GM23338 (cell line): ENCODE measurements at regions not wholly inside any gene's neighbourhood (a gene's known extent, or its start where the extent isn't known, plus 50 kb on each side); places are given as distances from the start of the nearest gene placed in this dataset.

Experiments
- ATAC-seq: fragments of 200-7000 bp; cut with Tn5 transposase; 3 replicates; pipeline ENCODE4 v1.9.1; 2020
- DNase-seq: peaks from one replicate; pipeline ENCODE4 v3.0.0-alpha.2; 2015; ENCODE audit warnings: low spot score
- H2AFZ ChIP-seq: fragments of 200-600 bp; sonication (generic); 2 replicates; pipeline ENCODE4 v1.8.0; 2016; ENCODE audit warnings: antibody characterized with exemption, mild to moderate bottlenecking, moderate library complexity
- H3F3A ChIP-seq: fragments of 200-600 bp; sonication (generic); replicated peaks from 2 replicates; pipeline ENCODE4 v1.8.0; 2017; ENCODE audit warnings: antibody characterized with exemption, mixed run types, low read depth
- H3K27ac ChIP-seq: fragments of 200-600 bp; sonication (generic); 2 replicates; pipeline ENCODE4 v1.6.1; 2016; ENCODE audit warnings: low read depth
- H3K27me3 ChIP-seq: fragments of 200-600 bp; sonication (generic); 2 replicates; pipeline ENCODE4 v1.8.0; 2016; ENCODE audit warnings: mild to moderate bottlenecking, mixed run types, moderate library complexity; ENCODE audit not compliant: insufficient read depth
- H3K36me3 ChIP-seq: fragments of 200-600 bp; sonication (generic); 2 replicates; pipeline ENCODE4 v1.8.0; 2016; ENCODE audit warnings: mild to moderate bottlenecking; ENCODE audit not compliant: insufficient read depth
- H3K4me1 ChIP-seq: fragments of 200-600 bp; sonication (generic); 2 replicates; pipeline ENCODE4 v1.8.0; 2016; ENCODE audit warnings: mild to moderate bottlenecking, moderate library complexity; ENCODE audit not compliant: insufficient read depth
- H3K4me2 ChIP-seq: fragments of 200-600 bp; sonication (generic); 2 replicates; pipeline ENCODE4 v1.7.1; 2017; ENCODE audit warnings: mixed run types
- H3K4me3 ChIP-seq: fragments of 200-600 bp; sonication (generic); 2 replicates; pipeline ENCODE4 v1.6.1; 2016; ENCODE audit warnings: mixed run types
- H3K79me2 ChIP-seq: fragments of 200-600 bp; sonication (generic); replicated peaks from 2 replicates; pipeline ENCODE4 v1.8.0; 2017; ENCODE audit warnings: mild to moderate bottlenecking; ENCODE audit not compliant: insufficient read depth
- H3K9me2 ChIP-seq: fragments of 200-600 bp; sonication (generic); 2 replicates; pipeline ENCODE4 v1.8.0; 2017; ENCODE audit not compliant: insufficient read depth
- H4K20me1 ChIP-seq: fragments of 200-600 bp; sonication (generic); replicated peaks from 2 replicates; pipeline ENCODE4 v1.8.0; 2017; ENCODE audit warnings: mild to moderate bottlenecking; ENCODE audit not compliant: insufficient read depth
- H3K27ac Mint-ChIP-seq: 2 replicates; pipeline ENCODE4 v1.8.0; 2020; ENCODE audit warnings: inconsistent platforms, mild to moderate bottlenecking, moderate library complexity, mixed read lengths
- H3K27me3 Mint-ChIP-seq: 3 replicates; pipeline ENCODE4 v1.8.0; 2022; ENCODE audit warnings: low read depth, mild to moderate bottlenecking, moderate library complexity, mixed read lengths, inconsistent platforms; ENCODE audit not compliant: insufficient read depth, poor library complexity
- H3K36me3 Mint-ChIP-seq: 3 replicates; pipeline ENCODE4 v1.8.0; 2021; ENCODE audit warnings: low read depth, mild to moderate bottlenecking, inconsistent platforms, moderate library complexity, mixed read lengths
- H3K4me1 Mint-ChIP-seq: 3 replicates; pipeline ENCODE4 v1.8.0; 2020; ENCODE audit warnings: mild to moderate bottlenecking, inconsistent platforms, mixed read lengths
- H3K4me3 Mint-ChIP-seq: 3 replicates; pipeline ENCODE4 v1.8.0; 2021; ENCODE audit warnings: moderate library complexity, mild to moderate bottlenecking, inconsistent platforms, mixed read lengths
- H3K9me3 Mint-ChIP-seq: 3 replicates; pipeline ENCODE4 v1.8.0; 2020; ENCODE audit warnings: moderate library complexity, mild to moderate bottlenecking, inconsistent platforms, mixed read lengths
- CREB1 ChIP-seq: fragments of 250-450 bp; sonication (Bioruptor Pico); IDR thresholded peaks from 2 replicates; pipeline ENCODE4 v1.5.0; 2020; ENCODE audit warnings: low read depth, mild to moderate bottlenecking, moderate library complexity
- EZH2 ChIP-seq: fragments of 200-600 bp; sonication (generic); IDR thresholded peaks from one replicate; pipeline ENCODE4 v1.8.0; 2017; ENCODE audit warnings: antibody characterized with exemption, mild to moderate bottlenecking, low read depth; ENCODE audit not compliant: unreplicated experiment
- EZH2phosphoT487 ChIP-seq: fragments of 200-600 bp; sonication (generic); IDR thresholded peaks from one replicate; pipeline ENCODE4 v1.8.1; 2018; ENCODE audit warnings: antibody characterized with exemption; ENCODE audit not compliant: unreplicated experiment
- JUNB ChIP-seq: IDR thresholded peaks from one replicate; pipeline ENCODE4 v1.6.1; 2016; ENCODE audit warnings: antibody characterized with exemption; ENCODE audit not compliant: unreplicated experiment
- NANOG ChIP-seq: IDR thresholded peaks from 2 replicates; pipeline ENCODE4 v1.6.1; 2016; ENCODE audit warnings: antibody characterized with exemption, borderline replicate concordance
- POLR2AphosphoS5 ChIP-seq: IDR thresholded peaks from 2 replicates; pipeline ENCODE4 v1.6.1; 2016; ENCODE audit warnings: antibody characterized with exemption, low read depth
- STAT1 ChIP-seq: IDR thresholded peaks from one replicate; pipeline ENCODE4 v1.6.1; 2016; ENCODE audit warnings: antibody characterized with exemption; ENCODE audit not compliant: unreplicated experiment
- ZNF331 ChIP-seq: fragments of 250-450 bp; sonication (Bioruptor Pico); IDR thresholded peaks from 2 replicates; pipeline ENCODE4 v1.5.0; 2020; ENCODE audit warnings: low read depth, mild to moderate bottlenecking, moderate library complexity
- TF ChIP-seq, protein P1 (sequence below): IDR thresholded peaks from one replicate; pipeline ENCODE4 v1.6.1; 2018; ENCODE audit warnings: antibody characterized with exemption; ENCODE audit not compliant: unreplicated experiment
- TF ChIP-seq, protein P2 (sequence below), 2 experiments: fragments of 200-600 bp in 1 of 2; sonication (generic) in 1 of 2; conservative IDR thresholded peaks; 2 replicates each; pipeline versions ENCODE4 v1.5.1 to v1.6.1; 2016 to 2017; ENCODE audit warnings: antibody characterized with exemption in 2 of 2, low read depth in 2 of 2, mild to moderate bottlenecking in 2 of 2, moderate library complexity in 1 of 2
- TF ChIP-seq, protein P3 (sequence below): IDR thresholded peaks from 2 replicates; pipeline ENCODE4 v1.6.1; 2016; ENCODE audit warnings: antibody characterized with exemption
- TF ChIP-seq, protein P4 (sequence below): fragments of 250-450 bp; sonication (Bioruptor Pico); IDR thresholded peaks from 2 replicates; pipeline ENCODE4 v1.5.0; 2020; ENCODE audit warnings: mild to moderate bottlenecking, moderate library complexity

DNA sequence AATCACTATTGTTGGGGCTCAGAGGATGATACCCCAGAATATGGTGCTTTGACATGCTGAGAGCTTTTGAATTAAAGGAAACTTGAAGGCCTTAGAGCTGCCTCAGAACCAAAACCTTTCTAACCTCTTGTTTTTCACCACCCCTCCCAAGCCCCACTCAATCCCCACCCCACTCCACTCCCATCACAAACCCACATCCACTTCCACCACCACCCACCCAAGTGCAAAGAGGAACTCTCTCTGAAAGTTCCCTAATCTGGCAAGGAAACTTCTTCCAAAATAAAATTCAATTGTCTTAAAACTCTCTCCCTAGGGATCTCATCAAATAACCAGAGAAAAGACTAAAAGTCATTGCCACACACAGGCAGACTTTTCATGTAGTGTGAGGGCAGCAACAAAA is 301.2 kb upstream of the ARHGEF26 start:
- Histone ChIP-seq H3K4me3 (no peak overlapping the region), H4K20me1 (no peaks in the 10 kb centered on the region), H3F3A (no peaks in the 10 kb centered on the region), H2AFZ (no peak overlapping the region), H3K27ac (no peak overlapping the region), H3K4me2 (no peak overlapping the region), H3K36me3 (no peaks in the 10 kb centered on the region), H3K27me3 (no peaks in the 10 kb centered on the region), H3K79me2 (no peaks in the 10 kb centered on the region), H3K9me2 (peaks cover 5% of the 10 kb centered on the region; the same call in 1 of the 2 replicates), H3K4me1 (no peaks in the 10 kb centered on the region)
- Mint-ChIP-seq H3K4me1 (no peaks in the 10 kb centered on the region), H3K27ac (no peak overlapping the region), H3K4me3 (no peak overlapping the region), H3K9me3 (peaks cover 25% of the 10 kb centered on the region), H3K36me3 (0 out of 3 replicates have a peak, but pooled peaks cover 3% of the 10 kb centered on the region), H3K27me3 (no peaks in the 10 kb centered on the region)
- TF ChIP-seq STAT1 (no peak), JUNB (no peak), EZH2 (no peak), POLR2AphosphoS5 (no peak), CREB1 (CRISPR knock-in tag) (no peak), NANOG (no peak), EZH2phosphoT487 (no peak), ZNF331 (CRISPR knock-in tag) (no peak)
- TF ChIP-seq, protein P1, sequence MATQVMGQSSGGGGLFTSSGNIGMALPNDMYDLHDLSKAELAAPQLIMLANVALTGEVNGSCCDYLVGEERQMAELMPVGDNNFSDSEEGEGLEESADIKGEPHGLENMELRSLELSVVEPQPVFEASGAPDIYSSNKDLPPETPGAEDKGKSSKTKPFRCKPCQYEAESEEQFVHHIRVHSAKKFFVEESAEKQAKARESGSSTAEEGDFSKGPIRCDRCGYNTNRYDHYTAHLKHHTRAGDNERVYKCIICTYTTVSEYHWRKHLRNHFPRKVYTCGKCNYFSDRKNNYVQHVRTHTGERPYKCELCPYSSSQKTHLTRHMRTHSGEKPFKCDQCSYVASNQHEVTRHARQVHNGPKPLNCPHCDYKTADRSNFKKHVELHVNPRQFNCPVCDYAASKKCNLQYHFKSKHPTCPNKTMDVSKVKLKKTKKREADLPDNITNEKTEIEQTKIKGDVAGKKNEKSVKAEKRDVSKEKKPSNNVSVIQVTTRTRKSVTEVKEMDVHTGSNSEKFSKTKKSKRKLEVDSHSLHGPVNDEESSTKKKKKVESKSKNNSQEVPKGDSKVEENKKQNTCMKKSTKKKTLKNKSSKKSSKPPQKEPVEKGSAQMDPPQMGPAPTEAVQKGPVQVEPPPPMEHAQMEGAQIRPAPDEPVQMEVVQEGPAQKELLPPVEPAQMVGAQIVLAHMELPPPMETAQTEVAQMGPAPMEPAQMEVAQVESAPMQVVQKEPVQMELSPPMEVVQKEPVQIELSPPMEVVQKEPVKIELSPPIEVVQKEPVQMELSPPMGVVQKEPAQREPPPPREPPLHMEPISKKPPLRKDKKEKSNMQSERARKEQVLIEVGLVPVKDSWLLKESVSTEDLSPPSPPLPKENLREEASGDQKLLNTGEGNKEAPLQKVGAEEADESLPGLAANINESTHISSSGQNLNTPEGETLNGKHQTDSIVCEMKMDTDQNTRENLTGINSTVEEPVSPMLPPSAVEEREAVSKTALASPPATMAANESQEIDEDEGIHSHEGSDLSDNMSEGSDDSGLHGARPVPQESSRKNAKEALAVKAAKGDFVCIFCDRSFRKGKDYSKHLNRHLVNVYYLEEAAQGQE = no peak
- TF ChIP-seq, protein P2, sequence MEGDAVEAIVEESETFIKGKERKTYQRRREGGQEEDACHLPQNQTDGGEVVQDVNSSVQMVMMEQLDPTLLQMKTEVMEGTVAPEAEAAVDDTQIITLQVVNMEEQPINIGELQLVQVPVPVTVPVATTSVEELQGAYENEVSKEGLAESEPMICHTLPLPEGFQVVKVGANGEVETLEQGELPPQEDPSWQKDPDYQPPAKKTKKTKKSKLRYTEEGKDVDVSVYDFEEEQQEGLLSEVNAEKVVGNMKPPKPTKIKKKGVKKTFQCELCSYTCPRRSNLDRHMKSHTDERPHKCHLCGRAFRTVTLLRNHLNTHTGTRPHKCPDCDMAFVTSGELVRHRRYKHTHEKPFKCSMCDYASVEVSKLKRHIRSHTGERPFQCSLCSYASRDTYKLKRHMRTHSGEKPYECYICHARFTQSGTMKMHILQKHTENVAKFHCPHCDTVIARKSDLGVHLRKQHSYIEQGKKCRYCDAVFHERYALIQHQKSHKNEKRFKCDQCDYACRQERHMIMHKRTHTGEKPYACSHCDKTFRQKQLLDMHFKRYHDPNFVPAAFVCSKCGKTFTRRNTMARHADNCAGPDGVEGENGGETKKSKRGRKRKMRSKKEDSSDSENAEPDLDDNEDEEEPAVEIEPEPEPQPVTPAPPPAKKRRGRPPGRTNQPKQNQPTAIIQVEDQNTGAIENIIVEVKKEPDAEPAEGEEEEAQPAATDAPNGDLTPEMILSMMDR (conservative IDR thresholded peaks at IDR 0.05; ENCODE audit: low read depth in 2 of 2) = no peak
- TF ChIP-seq, protein P3, sequence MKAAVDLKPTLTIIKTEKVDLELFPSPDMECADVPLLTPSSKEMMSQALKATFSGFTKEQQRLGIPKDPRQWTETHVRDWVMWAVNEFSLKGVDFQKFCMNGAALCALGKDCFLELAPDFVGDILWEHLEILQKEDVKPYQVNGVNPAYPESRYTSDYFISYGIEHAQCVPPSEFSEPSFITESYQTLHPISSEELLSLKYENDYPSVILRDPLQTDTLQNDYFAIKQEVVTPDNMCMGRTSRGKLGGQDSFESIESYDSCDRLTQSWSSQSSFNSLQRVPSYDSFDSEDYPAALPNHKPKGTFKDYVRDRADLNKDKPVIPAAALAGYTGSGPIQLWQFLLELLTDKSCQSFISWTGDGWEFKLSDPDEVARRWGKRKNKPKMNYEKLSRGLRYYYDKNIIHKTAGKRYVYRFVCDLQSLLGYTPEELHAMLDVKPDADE = no peak
- TF ChIP-seq, protein P4, sequence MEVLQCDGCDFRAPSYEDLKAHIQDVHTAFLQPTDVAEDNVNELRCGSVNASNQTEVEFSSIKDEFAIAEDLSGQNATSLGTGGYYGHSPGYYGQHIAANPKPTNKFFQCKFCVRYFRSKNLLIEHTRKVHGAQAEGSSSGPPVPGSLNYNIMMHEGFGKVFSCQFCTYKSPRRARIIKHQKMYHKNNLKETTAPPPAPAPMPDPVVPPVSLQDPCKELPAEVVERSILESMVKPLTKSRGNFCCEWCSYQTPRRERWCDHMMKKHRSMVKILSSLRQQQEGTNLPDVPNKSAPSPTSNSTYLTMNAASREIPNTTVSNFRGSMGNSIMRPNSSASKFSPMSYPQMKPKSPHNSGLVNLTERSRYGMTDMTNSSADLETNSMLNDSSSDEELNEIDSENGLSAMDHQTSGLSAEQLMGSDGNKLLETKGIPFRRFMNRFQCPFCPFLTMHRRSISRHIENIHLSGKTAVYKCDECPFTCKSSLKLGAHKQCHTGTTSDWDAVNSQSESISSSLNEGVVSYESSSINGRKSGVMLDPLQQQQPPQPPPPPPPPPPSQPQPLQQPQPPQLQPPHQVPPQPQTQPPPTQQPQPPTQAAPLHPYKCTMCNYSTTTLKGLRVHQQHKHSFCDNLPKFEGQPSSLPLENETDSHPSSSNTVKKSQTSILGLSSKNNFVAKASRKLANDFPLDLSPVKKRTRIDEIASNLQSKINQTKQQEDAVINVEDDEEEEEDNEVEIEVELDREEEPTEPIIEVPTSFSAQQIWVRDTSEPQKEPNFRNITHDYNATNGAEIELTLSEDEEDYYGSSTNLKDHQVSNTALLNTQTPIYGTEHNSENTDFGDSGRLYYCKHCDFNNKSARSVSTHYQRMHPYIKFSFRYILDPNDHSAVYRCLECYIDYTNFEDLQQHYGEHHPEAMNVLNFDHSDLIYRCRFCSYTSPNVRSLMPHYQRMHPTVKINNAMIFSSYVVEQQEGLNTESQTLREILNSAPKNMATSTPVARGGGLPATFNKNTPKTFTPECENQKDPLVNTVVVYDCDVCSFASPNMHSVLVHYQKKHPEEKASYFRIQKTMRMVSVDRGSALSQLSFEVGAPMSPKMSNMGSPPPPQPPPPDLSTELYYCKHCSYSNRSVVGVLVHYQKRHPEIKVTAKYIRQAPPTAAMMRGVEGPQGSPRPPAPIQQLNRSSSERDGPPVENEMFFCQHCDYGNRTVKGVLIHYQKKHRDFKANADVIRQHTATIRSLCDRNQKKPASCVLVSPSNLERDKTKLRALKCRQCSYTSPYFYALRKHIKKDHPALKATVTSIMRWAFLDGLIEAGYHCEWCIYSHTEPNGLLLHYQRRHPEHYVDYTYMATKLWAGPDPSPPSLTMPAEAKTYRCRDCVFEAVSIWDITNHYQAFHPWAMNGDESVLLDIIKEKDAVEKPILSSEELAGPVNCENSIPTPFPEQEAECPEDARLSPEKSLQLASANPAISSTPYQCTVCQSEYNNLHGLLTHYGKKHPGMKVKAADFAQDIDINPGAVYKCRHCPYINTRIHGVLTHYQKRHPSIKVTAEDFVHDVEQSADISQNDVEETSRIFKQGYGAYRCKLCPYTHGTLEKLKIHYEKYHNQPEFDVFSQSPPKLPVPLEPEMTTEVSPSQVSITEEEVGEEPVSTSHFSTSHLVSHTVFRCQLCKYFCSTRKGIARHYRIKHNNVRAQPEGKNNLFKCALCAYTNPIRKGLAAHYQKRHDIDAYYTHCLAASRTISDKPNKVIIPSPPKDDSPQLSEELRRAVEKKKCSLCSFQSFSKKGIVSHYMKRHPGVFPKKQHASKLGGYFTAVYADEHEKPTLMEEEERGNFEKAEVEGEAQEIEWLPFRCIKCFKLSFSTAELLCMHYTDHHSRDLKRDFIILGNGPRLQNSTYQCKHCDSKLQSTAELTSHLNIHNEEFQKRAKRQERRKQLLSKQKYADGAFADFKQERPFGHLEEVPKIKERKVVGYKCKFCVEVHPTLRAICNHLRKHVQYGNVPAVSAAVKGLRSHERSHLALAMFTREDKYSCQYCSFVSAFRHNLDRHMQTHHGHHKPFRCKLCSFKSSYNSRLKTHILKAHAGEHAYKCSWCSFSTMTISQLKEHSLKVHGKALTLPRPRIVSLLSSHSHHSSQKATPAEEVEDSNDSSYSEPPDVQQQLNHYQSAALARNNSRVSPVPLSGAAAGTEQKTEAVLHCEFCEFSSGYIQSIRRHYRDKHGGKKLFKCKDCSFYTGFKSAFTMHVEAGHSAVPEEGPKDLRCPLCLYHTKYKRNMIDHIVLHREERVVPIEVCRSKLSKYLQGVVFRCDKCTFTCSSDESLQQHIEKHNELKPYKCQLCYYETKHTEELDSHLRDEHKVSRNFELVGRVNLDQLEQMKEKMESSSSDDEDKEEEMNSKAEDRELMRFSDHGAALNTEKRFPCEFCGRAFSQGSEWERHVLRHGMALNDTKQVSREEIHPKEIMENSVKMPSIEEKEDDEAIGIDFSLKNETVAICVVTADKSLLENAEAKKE (CRISPR knock-in tag) = no peak
- no peak for ATAC-seq
- no peak for DNase-seq
